NOMO-1 treated with dmso at 0.1 percent for 144 hours (cell line): ENCODE measurements at regions not wholly inside any gene's neighbourhood (a gene's known extent, or its start where the extent isn't known, plus 50 kb on each side); places are given as distances from the start of the nearest gene placed in this dataset.

Experiments
- DNase-seq: peaks from one replicate; lab custom pipeline; 2025; ENCODE audit not compliant: unreplicated experiment; lab: John Stamatoyannopoulos, UW

DNA sequence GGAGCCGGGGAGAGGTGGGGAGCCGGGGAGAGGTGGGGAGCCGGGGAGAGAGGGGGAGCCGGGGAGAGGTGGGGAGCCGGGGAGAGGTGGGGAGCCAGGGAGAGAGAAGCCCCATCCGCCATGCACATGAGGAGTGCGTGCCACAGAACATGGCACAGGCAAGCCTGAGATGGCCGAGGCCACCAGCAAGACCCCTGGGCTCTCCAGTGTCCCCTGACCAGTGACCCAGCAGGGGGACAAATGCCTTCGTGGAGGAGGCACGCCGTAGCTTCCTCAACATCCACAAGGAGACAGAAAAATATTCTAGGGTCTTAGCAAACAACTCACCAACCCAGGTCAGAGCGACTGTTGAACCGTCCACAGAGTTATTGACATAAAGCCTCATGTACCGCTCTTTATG, 618.8 kb downstream of the TBC1D22A start:
- no peak for DNase-seq

DNA sequence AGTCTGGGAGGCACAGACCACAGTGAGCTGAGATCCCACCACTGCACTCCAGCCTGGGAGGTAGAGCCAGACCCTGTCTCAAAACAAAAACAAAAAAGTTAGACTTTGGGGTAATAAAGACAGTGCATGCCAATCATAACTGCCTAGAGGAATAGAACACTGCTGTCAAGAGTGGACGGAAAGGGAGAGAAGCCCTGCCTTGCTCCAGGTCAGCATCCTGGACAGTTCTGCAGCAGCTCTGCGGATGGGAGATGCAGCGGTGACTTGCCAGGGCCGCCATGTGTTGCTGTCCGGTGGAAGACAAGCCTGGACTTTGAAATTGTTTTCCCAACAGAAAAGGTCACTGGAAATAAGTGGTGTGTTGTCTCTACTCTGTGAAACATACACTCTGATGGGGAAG, 618.2 kb downstream of the TBC1D22A start:
- no peak for DNase-seq

DNA sequence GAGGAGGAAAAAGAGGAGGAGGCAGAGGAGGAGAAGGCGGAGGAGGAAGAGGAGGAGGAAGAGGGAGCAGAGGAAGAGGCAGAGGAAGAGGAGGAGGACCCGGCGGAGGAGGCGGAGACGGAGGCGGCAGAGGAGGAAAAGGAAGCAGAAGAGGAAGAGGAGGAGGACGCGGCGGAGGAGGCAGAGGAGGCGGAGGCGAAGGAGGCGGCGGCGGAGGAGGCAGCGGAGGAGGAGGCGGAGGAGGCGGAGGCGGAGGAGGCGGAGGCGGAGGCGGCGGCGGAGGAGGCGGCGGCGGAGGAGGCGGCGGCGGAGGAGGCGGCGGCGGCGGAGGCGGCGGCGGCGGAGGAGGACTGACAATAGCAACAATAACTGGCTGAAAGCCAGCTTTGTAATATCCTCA, 616.6 kb downstream of the TBC1D22A start:
- no peak for DNase-seq

DNA sequence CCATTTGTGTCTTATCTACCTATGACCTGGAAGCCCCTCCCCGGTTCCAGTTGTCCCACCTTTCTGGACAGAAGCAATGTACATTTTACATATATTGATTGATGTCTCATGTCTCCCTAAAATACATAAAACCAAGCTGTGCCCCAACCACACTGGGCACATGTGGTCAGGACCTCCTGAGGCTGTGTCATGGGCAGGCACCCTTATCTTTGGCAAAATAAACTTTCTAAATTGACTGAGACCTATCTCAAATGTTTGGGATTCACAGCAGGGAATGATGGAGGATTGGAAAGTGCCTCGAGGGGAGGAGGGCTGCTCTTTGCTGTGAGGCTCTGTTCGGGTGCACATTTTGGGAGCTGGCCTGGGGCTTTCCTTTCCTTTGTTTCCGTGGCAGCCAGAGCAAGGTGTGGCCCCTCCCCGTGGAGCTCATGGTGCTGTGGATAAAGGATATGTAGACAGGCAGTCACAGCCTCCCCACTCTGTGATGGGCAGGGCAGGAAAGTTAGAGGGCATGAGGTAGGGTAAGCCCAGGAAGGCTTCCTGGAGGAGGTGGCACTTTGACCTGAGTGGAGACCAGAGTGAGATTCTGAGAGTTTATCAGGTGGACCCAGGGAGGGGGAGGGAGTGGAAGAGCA, 615.6 kb downstream of the TBC1D22A start:
- DNase-seq, result no peak

DNA sequence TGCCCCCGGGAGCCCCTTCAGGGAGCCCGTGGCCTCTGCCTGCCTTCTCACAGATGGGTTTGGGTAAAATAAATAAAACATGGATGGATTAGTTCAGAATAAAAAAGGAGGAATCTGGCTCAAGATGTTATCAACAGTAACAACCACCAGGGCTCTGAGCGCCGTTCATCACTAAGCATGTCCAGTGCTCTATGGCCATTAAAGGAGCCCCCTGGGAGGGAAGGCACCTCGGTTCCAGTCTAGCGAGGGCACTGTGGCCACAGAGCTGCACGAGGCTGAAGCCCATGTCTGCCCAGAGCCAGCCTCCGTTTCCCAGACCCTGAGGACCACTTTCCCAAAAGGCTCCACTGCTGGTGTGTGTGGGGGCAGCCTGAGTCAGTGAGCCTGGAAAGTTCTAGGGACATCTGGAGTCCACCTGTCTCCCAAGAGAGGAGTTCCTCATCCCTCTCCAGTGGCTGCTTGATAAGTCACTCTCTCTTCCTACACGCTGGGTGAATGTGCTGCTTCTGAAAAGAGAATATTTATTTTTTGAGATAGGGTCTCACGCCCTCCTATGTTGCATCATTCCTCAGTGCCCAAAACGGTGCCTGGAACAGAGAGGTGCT, 614.6 kb downstream of the TBC1D22A start:
- no peak for DNase-seq

DNA sequence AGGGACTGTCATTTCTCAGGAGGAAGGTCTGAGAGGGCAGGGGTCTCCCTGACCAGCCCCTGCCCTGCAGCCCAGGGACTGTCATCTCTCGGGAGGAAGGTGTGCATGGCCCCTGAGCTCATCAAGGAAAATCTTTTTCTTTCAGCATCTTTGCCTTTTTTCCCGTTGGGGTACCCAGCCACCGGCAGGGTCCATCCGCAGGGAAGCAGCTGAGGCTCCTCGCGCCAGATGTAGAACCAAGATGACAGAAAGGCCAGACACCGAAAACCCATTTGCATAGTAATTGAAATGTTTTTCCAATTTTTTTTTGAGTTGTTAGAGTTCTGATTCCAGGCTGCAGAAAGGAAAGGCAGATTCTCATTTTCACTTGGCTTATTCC, 613.9 kb downstream of the TBC1D22A start:
- DNase-seq, result no peak

DNA sequence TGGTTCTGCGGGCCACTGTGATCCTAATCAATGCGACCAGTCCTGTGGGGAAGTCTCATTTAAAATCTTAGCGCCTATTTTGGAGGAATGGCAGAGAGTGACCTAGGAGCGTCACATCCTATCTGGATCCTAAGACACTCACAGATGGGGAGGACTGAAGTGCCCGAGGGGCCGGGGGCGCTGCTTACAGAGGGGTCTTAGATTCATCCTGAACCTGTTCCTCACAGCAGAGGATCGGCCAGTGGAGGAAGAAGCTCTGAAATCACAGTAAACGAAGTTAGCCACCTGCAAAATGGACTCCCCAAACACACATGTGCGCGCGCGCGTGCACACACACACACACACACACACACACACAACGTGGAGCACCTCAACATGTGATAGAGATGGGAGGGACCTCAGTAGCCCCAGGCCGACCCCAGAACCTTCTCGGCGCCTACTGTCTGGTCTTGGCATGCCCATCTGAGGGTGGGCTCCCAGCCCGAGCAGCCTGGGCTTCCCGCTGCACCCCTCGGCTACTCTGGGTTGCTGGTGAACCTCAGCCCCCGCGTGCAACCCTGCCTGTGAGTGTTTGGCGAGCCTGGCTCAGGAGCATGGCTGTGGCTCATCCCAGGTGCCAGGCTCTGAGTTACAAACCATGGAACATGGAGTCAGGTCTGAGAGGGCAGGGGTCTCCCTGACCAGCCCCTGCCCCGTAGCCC, 613.3 kb downstream of the TBC1D22A start:
- DNase-seq, result no peak

DNA sequence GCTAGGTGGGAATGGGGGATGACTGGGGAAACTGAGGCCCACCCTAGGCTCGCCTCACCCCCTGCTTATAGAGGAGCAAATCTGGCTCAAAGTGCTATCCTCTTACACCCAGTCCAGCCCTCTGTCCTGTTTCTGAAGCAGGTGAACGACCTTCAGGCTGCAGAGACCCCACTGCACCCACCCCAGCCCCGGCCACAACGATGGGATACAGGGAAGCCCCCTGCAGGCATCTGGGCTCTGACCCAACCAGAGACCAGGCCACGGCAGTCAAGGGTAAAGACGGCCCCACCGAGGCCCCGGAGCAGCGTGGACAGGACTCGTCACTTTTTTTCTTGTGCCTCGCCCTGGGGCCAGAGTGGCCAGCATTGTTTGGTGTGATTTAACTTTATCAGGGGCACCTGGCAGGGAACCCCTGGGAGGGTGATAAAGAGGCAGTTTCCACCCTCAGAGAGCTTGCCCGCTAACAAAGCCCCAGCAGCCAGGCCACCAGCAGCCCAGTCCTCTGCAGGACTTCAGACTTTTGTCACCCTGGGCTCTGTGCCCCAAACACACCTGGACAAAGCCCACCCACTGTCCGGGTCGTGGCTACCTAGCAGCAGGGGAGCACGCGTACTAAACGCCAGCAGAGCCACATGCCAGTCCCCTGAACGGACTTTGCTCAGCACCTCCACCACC, 612.6 kb downstream of the TBC1D22A start:
- DNase-seq, result no peak

DNA sequence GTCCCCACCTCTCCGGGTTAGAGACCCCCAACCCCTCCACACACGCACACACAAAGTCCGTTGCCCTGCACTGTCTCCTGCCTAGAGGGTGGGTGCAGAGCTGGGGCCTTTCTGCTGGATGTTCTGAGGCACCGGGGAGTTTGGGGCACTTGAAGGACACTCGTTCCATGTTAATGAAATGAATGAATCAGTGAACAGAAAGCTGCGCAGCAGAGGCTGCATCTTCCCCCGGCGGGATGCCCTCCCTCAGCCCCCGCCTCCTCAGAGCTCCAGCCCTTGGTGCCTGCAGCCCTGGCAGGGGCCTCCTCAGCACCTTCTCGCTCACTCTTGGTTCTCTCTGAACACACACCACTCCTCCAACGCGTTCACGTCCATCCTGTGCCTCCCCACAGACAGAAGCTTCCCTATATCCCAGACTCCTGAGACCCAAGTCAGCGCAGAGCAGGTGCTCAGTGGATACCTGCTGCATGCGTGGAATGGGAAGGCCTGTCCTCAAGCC, 611.9 kb downstream of the TBC1D22A start:
- no peak for DNase-seq

DNA sequence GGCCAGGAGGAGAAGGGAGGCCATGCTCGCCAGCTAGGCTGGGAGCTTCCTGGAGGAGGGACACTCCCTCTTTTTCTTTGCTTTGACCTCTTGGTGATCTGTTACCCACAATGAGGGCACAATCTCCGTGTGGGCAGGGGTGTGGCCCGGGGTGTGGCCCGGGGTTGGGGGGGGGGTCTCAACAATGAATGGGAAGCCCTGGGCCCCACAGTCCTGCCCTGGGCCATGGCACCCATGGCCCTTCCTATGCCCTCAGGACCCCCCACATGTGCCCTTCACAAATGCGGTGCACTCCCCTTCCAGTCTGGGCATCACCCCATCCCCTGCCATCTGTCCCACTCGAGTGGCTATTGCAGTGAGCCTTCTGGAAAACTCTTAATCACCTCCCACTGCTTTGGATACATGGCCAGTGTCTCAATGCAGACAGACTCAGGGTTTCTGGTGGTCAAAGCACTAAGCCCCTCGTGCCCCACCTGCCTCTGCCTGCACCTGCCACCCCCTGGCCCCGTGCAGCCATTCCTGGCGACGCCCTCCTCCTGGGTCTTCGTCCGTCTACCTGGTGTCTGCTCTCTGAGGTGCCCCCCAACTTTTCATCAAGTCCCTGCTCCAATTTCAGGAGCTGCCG, 611.3 kb downstream of the TBC1D22A start:
- no peak for DNase-seq

DNA sequence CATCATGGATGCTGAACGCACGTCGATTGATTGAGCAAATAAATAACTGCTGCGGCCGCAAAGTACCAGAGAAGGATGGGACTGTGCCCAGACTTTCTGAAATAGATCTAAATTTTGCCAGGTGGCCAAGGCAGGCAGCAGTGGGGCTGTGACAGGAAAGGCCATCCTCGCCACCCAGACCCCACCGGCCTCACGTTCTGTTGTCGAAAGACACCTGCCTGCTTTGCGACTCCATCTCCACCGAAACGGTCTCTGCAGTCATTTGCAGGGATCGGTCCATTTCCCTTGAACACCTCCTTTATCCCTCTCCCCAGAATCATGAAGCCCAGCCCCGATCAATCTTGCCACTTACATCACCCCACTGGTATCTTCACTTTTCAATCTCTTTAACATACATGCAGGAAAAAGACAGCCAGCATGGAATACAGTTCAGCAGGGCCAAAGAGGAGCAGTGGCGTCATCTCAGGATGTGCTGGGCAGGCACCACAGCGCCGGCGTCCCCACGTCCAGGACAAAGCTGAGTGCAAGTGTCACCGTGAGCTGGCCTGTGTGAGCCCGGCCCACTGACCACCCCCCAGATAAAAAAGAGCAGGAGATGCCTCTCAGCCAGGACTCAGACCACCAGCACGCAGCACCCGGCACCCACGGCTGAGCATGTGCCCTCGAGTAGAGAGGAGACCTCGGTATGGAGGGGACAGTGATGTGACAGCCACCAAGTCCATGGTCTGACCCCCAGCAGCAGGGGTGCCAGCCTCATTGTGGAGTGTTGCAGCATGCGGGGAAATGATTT, 610.3 kb downstream of the TBC1D22A start:
- no peak for DNase-seq

DNA sequence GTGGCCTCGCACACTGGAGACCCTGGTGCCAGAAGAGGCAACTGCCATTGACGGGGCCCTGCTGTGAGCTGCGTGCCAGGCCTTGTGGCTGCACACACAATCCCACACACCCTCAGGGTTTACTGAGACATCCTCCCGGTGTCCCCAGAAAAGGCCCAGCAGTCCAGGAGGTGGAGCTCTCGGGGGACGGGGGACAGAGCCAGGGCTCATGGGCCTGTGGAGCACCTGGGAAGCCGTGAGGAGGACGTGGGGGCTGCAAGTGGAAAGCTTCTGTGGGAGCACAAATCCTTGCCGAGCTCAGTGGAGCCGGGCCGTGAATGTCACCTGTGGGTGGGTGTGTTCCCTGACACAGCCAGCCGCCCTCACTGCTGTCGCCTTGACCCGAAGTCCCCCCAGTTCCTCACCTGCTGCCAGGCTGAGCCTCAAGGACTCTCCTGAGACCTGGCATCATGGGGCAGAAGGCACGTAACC, 609.7 kb downstream of the TBC1D22A start:
- DNase-seq, result no peak

DNA sequence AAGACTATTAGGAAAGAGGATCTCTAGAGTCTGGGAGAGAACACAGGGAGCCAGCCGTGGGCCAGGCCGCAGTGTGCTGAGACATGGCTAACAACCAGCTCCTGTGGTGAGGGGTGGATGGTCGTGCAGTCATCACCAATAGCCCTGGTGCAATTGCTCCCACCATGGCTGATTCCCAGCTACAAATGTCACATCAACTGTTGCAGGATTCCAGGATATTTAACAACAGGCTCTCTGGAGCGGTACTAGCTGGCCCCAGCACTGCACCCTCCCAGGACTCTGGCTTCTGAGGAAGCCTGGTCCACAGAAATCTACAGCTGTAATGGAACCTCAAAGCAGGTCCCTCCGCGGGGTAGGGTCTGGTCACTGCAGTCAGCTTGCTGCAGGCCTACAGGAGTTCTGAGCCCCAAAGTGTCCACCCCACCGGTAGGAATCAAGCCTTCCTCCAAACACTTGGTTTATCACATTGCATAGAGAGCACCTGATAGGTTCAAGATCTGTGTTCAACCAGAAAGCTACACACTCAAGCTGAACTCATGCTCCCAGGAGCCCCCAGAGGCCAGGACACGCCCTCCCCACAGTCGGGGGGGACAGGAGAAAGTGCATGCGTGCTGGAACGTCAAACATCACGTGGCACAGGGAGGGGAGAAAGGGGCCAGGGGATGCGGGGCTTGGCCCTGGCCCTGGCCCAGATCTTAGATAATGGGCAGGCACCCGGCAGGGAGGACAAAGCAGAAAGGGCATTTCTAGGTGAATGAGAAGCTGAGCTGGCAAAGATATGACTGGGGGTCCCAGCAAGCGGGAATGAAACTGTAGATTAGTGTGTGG, 609.0 kb downstream of the TBC1D22A start:
- no peak for DNase-seq

DNA sequence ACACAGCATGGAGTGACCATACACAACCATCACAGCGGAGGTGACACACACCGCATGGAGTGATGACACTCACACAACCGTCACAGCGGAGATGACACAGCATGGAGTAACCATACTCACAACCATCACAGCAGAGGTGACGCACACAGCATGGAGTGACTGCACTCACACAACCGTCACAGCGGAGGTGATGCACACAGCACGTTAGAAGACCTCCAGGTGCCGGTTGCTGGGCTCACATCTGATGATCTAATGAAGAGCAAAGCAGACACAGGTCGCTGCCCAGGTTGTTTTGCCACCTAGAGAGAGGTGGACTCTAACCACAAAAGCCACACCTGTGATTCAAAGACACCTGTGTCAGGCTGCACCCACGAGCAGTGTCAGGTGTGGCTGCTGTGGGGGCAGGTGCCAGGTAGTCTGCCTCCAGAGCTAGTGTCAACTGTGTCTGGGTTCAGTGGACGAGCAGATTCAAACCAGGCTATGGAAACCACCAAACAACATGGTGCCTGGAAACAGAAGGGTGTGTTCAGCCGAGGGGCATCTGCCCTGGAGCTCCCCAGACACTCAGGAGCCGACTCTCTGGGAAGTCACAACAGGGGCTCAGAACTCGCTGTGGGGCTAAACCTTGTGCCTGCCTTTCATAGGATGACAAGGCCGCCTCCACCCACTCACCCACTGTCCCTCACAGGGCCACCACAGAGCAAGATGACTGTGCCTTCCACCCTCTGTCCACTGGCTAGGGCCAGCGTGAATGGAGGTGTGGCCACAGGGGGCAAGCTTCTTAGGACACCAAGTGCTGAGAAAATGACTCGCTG, 608.2 kb downstream of the TBC1D22A start:
- DNase-seq, result no peak

DNA sequence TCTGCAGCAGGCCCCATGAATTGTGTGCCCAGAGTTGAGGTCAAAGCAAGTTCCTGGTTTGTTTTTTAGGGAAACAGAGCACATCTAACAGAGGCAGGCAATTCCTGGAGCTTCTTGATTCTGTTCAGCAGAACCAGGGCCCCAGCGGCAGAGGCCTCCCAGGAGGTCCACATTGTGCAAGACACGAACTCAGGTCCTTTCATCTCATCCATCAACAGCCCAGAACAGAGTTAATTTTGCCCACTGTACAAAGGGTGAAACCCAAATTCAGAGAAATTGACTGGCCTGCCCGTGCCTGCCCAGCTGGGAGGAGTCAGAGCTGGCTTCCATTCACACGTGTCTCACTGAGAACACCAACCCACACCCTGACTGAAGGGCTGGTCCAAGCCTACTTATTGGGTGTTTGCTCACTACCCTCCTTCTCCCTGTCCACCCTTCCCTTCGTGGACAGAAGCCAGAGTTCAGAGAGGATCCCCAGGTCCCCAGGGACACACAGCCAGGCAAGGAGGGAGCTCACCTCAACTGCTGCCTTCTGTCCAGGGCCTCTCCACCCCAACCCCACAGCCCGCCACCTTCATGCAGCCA, 607.1 kb downstream of the TBC1D22A start:
- DNase-seq, result no peak

DNA sequence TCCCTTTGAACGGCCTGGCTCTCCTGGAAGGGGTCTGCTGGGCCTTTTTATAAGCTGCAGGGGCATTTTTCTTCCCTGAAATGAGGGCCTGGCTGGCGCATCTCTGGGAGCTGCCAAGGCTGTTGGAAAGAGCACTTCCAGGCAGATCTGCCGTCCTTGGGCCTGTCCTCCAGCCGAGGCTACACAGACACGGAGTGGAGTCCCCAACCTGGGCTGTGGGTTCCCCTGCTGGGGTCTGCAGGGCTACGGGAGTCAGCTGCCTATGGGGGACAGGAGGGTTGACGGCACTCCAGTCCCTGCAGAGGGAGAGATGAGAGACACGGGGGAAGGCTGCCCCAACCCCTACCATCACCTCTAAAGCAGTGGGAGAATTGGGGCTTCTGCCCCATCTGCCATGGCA, 606.6 kb downstream of the TBC1D22A start:
- no peak for DNase-seq

DNA sequence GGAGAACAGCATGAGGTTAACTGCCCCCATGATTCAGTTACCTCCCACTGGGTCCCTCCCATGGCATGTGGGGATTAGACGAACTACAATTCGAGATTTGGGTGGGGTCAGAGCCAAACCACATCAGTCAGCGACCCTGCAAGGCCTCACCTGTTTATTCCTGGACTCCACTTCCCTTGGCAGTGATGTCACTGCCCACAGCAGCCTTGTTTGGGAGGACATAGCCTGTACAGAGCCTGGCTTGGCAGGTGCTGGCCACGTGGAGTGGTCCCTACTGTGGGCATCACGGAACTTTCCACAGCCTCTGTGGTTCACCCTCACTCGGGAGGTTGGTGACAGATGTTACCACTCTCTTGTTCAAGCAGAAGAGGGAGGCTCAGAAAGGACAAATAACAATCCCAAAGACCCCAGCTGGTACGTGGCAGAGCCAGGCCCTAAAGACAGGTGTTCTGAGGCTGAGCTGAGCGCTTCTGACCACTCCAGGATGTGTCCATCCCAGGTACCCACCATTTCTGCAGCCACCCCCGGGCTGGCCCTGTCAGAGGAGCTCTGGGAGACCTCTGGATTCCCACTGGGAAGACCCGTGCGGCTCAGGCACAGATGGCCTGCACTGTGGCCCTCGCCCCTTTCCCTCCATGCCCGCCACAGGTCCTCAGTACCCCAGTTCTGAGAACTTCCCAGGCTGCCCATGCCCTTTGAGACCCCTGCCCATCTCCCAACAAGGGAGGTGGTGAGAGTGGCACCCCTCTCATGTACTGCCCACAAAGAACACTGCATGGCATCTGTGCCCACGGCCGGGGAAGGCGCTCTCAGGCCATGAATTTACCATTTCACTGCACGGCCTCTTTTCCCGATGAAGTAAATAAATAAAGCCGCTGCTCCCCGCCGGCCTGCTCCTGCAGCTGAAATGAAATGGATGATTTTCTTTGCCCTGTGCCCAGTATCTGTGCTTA, 605.8 kb downstream of the TBC1D22A start:
- no peak for DNase-seq
